ENCODE measurements at regions not wholly inside any gene's neighbourhood (a gene's known extent, or its start where the extent isn't known, plus 50 kb on each side); places are given as distances from the start of the nearest gene placed in this dataset.
A peak's percentile ranks its signal among the peaks of the same experiment; 100 is the strongest.

- BruUV-seq (replicated peaks) = no TSS peak
- no peaks in the 10 kb centered on the region for H3K9me2 ChIP-seq (ENCODE audit: insufficient read depth)
- H3K4me3 ChIP-seq (replicated peaks in 1 of 2; ENCODE audit: low read depth in 1 of 2, low read length in 2 of 2) = no peak overlapping the region
- peak overlapping the region; percentile 44 for H2AFZ ChIP-seq (ENCODE audit: low read depth, low read length, poor library complexity, severe bottlenecking)
- DNase-seq (ENCODE audit: low read depth, low spot score) (no peak), ATAC-seq (no peak)
- H4K20me1 ChIP-seq (ENCODE audit: insufficient read depth) = no peaks in the 10 kb centered on the region
- no peak overlapping the region for H3K4me2 ChIP-seq (ENCODE audit: low read length)
- intact Hi-C loops (cut with micrococcal nuclease) = no loop called here
- H3K79me2 ChIP-seq (ENCODE audit: insufficient read depth, low read length) = no peaks in the 10 kb centered on the region
- ChIA-PET RAD21 (ENCODE audit: low non-redundant PET in 1 of 2, low total read pairs in 2 of 2, uncharacterized antibody in 2 of 2, unreplicated experiment in 2 of 2) (no interaction called here), POLR2A (no interaction called here), CTCF (no interaction called here)
- TF ChIP-seq FOSL1 (IDR thresholded peaks at IDR 0.05; ENCODE audit: low read depth) = no peak
- TF ChIP-seq ZFX (IDR thresholded peaks at IDR 0.05) = no peak
- no peak for TF ChIP-seq CBX3 (IDR thresholded peaks at IDR 0.05; ENCODE audit: low read depth)
- TF ChIP-seq, protein P1, sequence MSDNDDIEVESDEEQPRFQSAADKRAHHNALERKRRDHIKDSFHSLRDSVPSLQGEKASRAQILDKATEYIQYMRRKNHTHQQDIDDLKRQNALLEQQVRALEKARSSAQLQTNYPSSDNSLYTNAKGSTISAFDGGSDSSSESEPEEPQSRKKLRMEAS (IDR thresholded peaks at IDR 0.05) = no peak
- no peak for TF ChIP-seq REST (IDR thresholded peaks at IDR 0.05; ENCODE audit: low read depth)
- no peak for TF ChIP-seq ELF1 (IDR thresholded peaks at IDR 0.05; ENCODE audit: borderline replicate concordance, low read depth)
- no peak for TF ChIP-seq EZH2 (IDR thresholded peaks at IDR 0.05)
- TF ChIP-seq CEBPB (IDR thresholded peaks at IDR 0.05; ENCODE audit: low read depth) = no peak
- no peak for TF ChIP-seq POLR2A (IDR thresholded peaks at IDR 0.05; ENCODE audit: borderline replicate concordance, extremely low read depth, insufficient read depth, insufficient read length)
- TF ChIP-seq ZBTB33 (IDR thresholded peaks at IDR 0.05; ENCODE audit: extremely low read depth, insufficient replicate concordance, low read length) = no peak
- H3K4me1 ChIP-seq (ENCODE audit: control insufficient read depth in 1 of 2, insufficient read depth in 2 of 2, low read length in 2 of 2) = peaks cover 0 to 6% of the 10 kb centered on the region in 2 experiments; a peak in 2 of 4 replicates
- no peaks in the 10 kb centered on the region for H3K9me3 ChIP-seq (ENCODE audit: control insufficient read depth in 1 of 2, insufficient read depth in 1 of 2, low read depth in 1 of 2, low read length in 2 of 2)
- no peaks in the 10 kb centered on the region for H3K27me3 ChIP-seq (ENCODE audit: insufficient read depth, low read length)
- no peaks in the 10 kb centered on the region for H3K36me3 ChIP-seq (ENCODE audit: control insufficient read depth in 1 of 2, insufficient read depth in 2 of 2, low read length in 2 of 2)
- H3K27ac ChIP-seq (ENCODE audit: low read depth, low read length) = no peak overlapping the region
- no peak overlapping the region for H3K9ac ChIP-seq (ENCODE audit: low read length)
Observed at GRCh38 chr7:84363741-84364140, 169.2 kb upstream of the SEMA3A start.

Measured in HCT116 (cell line).